Right atrium auricular region (tissue), 2 donors: ENCODE measurements at regions not wholly inside any gene's neighbourhood (a gene's known extent, or its start where the extent isn't known, plus 50 kb on each side); places are given as distances from the start of the nearest gene placed in this dataset.

Experiments
- DNase-seq: peaks from one replicate; pipeline ENCODE4 v3.0.0-alpha.2; 2019; ENCODE audit warnings: low spot score
- H3K27ac ChIP-seq, 2 donors: fragments of 200-600 bp; sonication (generic); 1 replicate in 1 of 2; 2 replicates in 1 of 2; pipeline ENCODE4 v1.5.1; 2016 to 2019
- H3K27me3 ChIP-seq, 2 donors: fragments of 200-600 bp; sonication (generic); one replicate each; pipeline versions ENCODE4 v1.5.1 to v1.6.0; 2017 to 2019
- H3K36me3 ChIP-seq: fragments of 200-600 bp; sonication (generic); one replicate; pipeline ENCODE4 v1.5.1; 2016
- H3K4me1 ChIP-seq, 2 donors: fragments of 200-600 bp; sonication (generic); one replicate each; pipeline versions ENCODE4 v1.5.1 to v1.6.0; 2017 to 2019
- H3K4me3 ChIP-seq, 2 donors: fragments of 200-600 bp; sonication (generic); 1 replicate in 1 of 2; 2 replicates in 1 of 2; pipeline ENCODE4 v1.5.1; 2017 to 2019; ENCODE audit warnings: mild to moderate bottlenecking in 1 of 2, moderate library complexity in 1 of 2
- H3K9me3 ChIP-seq, 2 donors: fragments of 200-600 bp; sonication (generic); one replicate each; pipeline ENCODE4 v1.5.1; 2019
- TF ChIP-seq, protein P1 (sequence below), 2 donors: fragments of 200-600 bp; sonication (generic); IDR thresholded peaks; one replicate each; pipeline ENCODE4 v1.5.1; 2019; ENCODE audit warnings: antibody characterized with exemption in 2 of 2

DNA sequence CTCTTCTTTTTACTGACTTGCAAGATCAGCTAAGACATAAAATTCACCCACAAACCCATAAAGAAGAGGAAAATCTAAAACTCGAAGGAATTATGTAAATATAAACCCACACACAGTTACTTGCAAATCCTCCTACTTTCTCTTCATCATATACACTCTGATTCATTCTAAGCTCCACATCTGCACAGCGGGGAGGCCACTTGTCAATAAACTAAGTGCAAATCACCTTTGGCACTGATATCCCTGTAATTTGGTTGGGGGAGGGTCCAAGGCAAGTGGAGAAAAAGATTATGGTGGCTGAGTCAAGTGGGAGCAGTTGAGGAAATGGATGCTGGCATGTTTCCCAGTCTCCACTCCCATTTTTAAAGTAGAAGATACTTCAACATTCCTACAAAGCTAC lies 596.5 kb downstream of the MATN1 start:
- no peak for DNase-seq
- Histone ChIP-seq H3K9me3 (no peaks in the 10 kb centered on the region), H3K4me1 (peaks cover 0 to 10% of the 10 kb centered on the region in 2 donors), H3K27me3 (no peaks in the 10 kb centered on the region), H3K27ac (no peak overlapping the region), H3K4me3 (no peak overlapping the region), H3K36me3 (no peaks in the 10 kb centered on the region)
- TF ChIP-seq, protein P1, sequence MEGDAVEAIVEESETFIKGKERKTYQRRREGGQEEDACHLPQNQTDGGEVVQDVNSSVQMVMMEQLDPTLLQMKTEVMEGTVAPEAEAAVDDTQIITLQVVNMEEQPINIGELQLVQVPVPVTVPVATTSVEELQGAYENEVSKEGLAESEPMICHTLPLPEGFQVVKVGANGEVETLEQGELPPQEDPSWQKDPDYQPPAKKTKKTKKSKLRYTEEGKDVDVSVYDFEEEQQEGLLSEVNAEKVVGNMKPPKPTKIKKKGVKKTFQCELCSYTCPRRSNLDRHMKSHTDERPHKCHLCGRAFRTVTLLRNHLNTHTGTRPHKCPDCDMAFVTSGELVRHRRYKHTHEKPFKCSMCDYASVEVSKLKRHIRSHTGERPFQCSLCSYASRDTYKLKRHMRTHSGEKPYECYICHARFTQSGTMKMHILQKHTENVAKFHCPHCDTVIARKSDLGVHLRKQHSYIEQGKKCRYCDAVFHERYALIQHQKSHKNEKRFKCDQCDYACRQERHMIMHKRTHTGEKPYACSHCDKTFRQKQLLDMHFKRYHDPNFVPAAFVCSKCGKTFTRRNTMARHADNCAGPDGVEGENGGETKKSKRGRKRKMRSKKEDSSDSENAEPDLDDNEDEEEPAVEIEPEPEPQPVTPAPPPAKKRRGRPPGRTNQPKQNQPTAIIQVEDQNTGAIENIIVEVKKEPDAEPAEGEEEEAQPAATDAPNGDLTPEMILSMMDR (IDR thresholded peaks at IDR 0.05): no peak

DNA sequence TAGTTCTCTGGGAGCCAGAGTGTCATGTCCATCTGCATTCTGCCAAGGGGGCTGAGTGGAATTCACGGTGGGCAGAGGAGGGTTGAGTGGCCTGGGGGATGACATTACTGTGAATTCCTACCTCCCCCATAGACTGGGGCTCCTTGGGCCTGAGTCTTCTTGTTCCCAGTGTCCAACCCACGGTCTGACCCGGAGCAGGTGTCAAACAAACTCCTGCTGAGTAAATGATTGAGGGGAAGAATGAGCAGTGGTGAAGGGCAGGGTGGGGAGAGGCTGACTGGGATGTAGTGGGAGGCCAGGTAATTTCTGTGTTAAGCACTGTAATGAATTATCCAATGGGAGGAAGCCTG lies 597.6 kb downstream of the MATN1 start:
- Histone ChIP-seq H3K9me3 (no peaks in the 10 kb centered on the region), H3K4me3 (no peak overlapping the region), H3K27me3 (no peaks in the 10 kb centered on the region), H3K27ac (no peak overlapping the region), H3K4me1 (peaks cover 0 to 10% of the 10 kb centered on the region in 2 donors), H3K36me3 (no peaks in the 10 kb centered on the region)
- TF ChIP-seq, protein P1 (IDR thresholded peaks at IDR 0.05): no peak
- DNase-seq: no peak

DNA sequence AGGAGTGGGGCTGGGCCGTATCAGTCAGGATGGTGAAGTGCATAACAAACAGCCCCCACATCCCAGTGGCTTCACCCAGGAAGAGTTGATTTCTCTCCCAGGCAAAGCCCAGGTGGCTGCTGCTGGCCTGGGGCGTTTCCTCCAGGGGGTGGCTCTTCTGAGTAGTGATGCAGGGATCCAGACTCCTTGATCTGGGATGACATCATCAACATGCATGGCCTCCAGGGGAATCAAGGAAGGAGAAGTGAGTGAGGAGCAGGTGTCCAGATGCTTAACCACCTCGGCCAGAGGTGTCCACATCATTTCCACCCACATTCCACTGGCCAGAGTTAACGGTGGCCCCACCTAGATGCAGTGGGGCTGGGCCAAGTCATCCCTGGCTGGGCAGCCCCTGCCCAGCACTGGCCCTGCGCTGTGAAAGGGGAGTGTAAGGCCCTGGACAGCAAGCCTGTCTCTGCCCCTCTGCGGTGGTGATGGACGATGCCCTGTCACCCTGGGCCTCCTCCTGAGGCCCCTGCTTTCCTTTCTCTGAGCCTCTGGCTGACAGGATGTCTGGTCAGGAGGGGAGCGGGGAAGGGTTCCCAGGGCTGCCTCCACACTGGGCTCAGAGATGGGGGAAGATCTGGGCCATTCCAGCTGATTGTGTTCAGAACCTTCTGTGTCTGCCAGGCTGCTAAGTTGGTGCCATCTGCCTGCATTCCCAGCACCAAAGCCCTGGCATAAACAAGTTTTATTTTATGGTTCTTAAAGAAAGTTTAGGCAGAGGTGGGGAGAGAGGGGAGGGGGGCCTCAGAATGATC lies 598.2 kb downstream of the MATN1 start:
- Histone ChIP-seq H3K27ac (no peak overlapping the region), H3K4me1 (peaks cover 0 to 10% of the 10 kb centered on the region in 2 donors), H3K36me3 (no peaks in the 10 kb centered on the region), H3K4me3 (no peak overlapping the region), H3K27me3 (no peaks in the 10 kb centered on the region), H3K9me3 (no peaks in the 10 kb centered on the region)
- TF ChIP-seq, protein P1 (IDR thresholded peaks at IDR 0.05): no peak
- no peak for DNase-seq

DNA sequence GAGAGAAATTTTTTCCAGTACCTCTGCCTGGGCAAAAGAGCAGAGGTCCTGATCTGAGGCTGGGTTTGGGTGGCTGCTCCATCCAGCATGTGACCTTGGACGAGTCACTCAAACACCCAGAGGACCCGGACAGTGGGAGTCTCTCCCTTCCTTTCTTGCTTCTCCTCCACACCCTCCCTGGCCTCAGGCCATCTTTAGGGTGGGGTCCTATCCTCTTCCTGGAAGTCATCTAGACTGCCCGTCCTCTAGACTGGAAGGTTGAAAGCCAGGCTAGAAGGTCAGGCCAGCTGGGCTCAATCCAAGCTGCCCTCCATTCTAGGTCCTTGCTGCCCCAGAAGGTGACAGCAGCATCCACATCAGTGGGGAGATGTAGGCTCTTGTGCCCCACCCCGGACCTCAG lies 599.5 kb downstream of the MATN1 start:
- Histone ChIP-seq H3K36me3 (no peaks in the 10 kb centered on the region), H3K27me3 (no peaks in the 10 kb centered on the region), H3K27ac (no peak overlapping the region), H3K4me1 (no peaks in the 10 kb centered on the region), H3K4me3 (no peak overlapping the region), H3K9me3 (no peaks in the 10 kb centered on the region)
- DNase-seq: no peak
- TF ChIP-seq, protein P1 (IDR thresholded peaks at IDR 0.05): no peak

DNA sequence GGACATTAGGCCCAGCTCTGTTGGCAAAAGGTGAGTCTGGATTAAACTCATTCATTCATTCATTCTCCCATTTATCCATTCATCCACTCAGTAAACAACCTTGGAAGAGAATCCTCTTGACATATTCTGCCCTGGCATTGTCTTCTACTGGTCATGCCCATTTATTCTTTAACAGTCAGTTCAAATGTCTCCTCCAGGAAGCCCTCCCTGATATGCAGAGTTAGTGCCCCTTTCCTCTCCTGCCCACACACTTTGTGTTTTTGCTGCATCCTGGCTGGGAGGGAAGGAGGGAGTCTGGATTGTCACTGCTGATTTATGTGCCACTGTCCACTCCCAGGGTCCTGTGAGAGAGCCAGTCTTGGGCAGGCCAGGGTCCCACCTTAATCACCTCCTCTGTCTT lies 600.3 kb downstream of the MATN1 start:
- Histone ChIP-seq H3K27ac (no peak overlapping the region), H3K36me3 (no peaks in the 10 kb centered on the region)
- DNase-seq: no peak

More for the DNA sequence above, 600.3 kb downstream of the MATN1 start:
- H3K4me1 ChIP-seq: no peaks in the 10 kb centered on the region
- H3K4me3 ChIP-seq: no peak overlapping the region
- TF ChIP-seq, protein P1 (IDR thresholded peaks at IDR 0.05): no peak
- no peaks in the 10 kb centered on the region for H3K9me3 ChIP-seq
- no peaks in the 10 kb centered on the region for H3K27me3 ChIP-seq
